Fibroblast of lung (primary cell): ENCODE measurements at regions not wholly inside any gene's neighbourhood (a gene's known extent, or its start where the extent isn't known, plus 50 kb on each side); places are given as distances from the start of the nearest gene placed in this dataset.
A peak's percentile ranks its signal among the peaks of the same experiment; 100 is the strongest.

Source experiments
- DNase-seq, 2 donors: peaks; one replicate each; pipeline versions ENCODE4 v3.0.0 to v3.0.0-alpha.2; 2010; ENCODE audit warnings: low read depth in 2 of 2
- H2AFZ ChIP-seq: 2 replicates; pipeline ENCODE4 v1.5.1; 2012; ENCODE audit warnings: low read length, control low read depth, inconsistent platforms
- H3K27ac ChIP-seq: 2 replicates; pipeline ENCODE4 v1.5.1; 2011; ENCODE audit warnings: low read length, control low read depth; ENCODE audit not compliant: insufficient read depth
- H3K27me3 ChIP-seq: 2 replicates; pipeline ENCODE4 v1.5.1; 2011; ENCODE audit warnings: mild to moderate bottlenecking, low read length; ENCODE audit not compliant: control insufficient read depth, insufficient read depth
- H3K36me3 ChIP-seq: 2 replicates; pipeline ENCODE4 v1.5.1; 2011; ENCODE audit warnings: low read length; ENCODE audit not compliant: control insufficient read depth, insufficient read depth
- H3K4me1 ChIP-seq: 2 replicates; pipeline ENCODE4 v1.5.1; 2011; ENCODE audit warnings: low read length; ENCODE audit not compliant: control insufficient read depth, insufficient read depth; ENCODE audit errors: extremely low read depth
- H3K4me2 ChIP-seq: 2 replicates; pipeline ENCODE4 v1.5.1; 2011; ENCODE audit warnings: low read length, control low read depth; ENCODE audit not compliant: insufficient read depth; ENCODE audit errors: extremely low read depth
- H3K4me3 ChIP-seq, 4 experiments: fragments of 200-600 bp in 1 of 4; sonication (generic) in 1 of 4; replicated peaks in 1 of 4; 2 replicates each; pipeline ENCODE4 v1.5.1; 2011 to 2016; ENCODE audit warnings: low read length in 4 of 4, low read depth in 3 of 4, mild to moderate bottlenecking in 3 of 4, control low read depth in 2 of 4, inconsistent platforms in 1 of 4, mixed read lengths in 1 of 4; ENCODE audit not compliant: insufficient read depth in 1 of 4; ENCODE audit errors: control extremely low read depth in 1 of 4
- H3K79me2 ChIP-seq: 2 replicates; pipeline ENCODE4 v1.5.1; 2012; ENCODE audit warnings: mild to moderate bottlenecking, low read length, inconsistent platforms; ENCODE audit not compliant: control insufficient read depth, insufficient read depth
- H3K9ac ChIP-seq: 2 replicates; pipeline ENCODE4 v1.5.1; 2011; ENCODE audit warnings: mild to moderate bottlenecking, low read length, control low read depth; ENCODE audit not compliant: insufficient read depth
- H3K9me3 ChIP-seq: 2 replicates; pipeline ENCODE4 v1.5.1; 2012; ENCODE audit warnings: low read depth, low read length; ENCODE audit not compliant: control insufficient read depth, insufficient read depth
- H4K20me1 ChIP-seq: 2 replicates; pipeline ENCODE4 v1.5.1; 2011; ENCODE audit warnings: low read length; ENCODE audit not compliant: control insufficient read depth, insufficient read depth; ENCODE audit errors: extremely low read depth
- CTCF ChIP-seq, 2 donors: IDR thresholded peaks in 1 of 2; conservative IDR thresholded peaks in 1 of 2; 1 replicate in 1 of 2; 2 replicates in 1 of 2; pipeline ENCODE4 v1.5.1; 2011 to 2012; ENCODE audit warnings: low read length in 2 of 2, control low read depth in 1 of 2, inconsistent platforms in 1 of 2, low read depth in 1 of 2, mild to moderate bottlenecking in 1 of 2
- EZH2 ChIP-seq: IDR thresholded peaks from 2 replicates; pipeline ENCODE4 v1.5.1; 2012; ENCODE audit warnings: low read length, control low read depth, mild to moderate bottlenecking; ENCODE audit errors: missing control alignments

GRCh38 chr17:63267846-63268245 is 178.3 kb downstream of the CYB561 start:
- no peak overlapping the region for H3K27ac ChIP-seq
- no peaks in the 10 kb centered on the region for H3K36me3 ChIP-seq
- H3K79me2 ChIP-seq, result no peaks in the 10 kb centered on the region
- H3K4me2 ChIP-seq, result no peak overlapping the region
- no peak overlapping the region for H3K4me3 ChIP-seq
- no peak for TF ChIP-seq EZH2
- TF ChIP-seq CTCF (conservative IDR thresholded peaks at IDR 0.05 in 1 of 2, IDR thresholded peaks at IDR 0.05 in 1 of 2; ENCODE audit: low read depth in 1 of 2, low read length in 2 of 2), result no peak
- H3K9me3 ChIP-seq, result no peaks in the 10 kb centered on the region
- DNase-seq, result peak in 1 of 2 donors; percentile 57
- H3K27me3 ChIP-seq, result no peaks in the 10 kb centered on the region
- no peaks in the 10 kb centered on the region for H3K4me1 ChIP-seq
- H4K20me1 ChIP-seq, result no peaks in the 10 kb centered on the region
- no peak overlapping the region for H3K9ac ChIP-seq
- no peak overlapping the region for H2AFZ ChIP-seq

DNA sequence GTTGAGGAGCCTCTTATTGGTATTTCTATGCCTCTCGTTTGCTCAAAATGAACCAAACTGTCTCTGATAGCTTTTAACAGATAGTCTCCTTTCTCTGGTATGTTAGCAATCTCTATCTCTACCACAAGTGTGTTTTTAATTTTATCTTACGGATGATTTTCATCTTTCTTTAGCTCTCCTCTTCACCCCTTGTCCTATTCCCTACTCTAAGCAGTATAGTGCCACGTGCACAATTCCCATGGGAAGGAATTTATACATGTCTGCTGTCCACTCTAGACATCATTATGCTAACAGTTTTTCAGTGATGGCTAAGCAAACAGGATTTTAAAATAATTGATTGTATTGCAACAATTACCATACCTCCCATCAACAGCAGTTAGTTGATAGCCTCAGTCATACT is 177.3 kb downstream of the CYB561 start:
- Histone ChIP-seq H3K27me3 (no peaks in the 10 kb centered on the region), H3K4me3 (no peak overlapping the region), H3K4me1 (peaks cover 3% of the 10 kb centered on the region), H3K4me2 (no peak overlapping the region), H3K79me2 (no peaks in the 10 kb centered on the region), H4K20me1 (no peaks in the 10 kb centered on the region), H3K9ac (no peak overlapping the region), H3K27ac (no peak overlapping the region), H3K9me3 (no peaks in the 10 kb centered on the region), H2AFZ (no peak overlapping the region), H3K36me3 (no peaks in the 10 kb centered on the region)
- TF ChIP-seq CTCF (conservative IDR thresholded peaks at IDR 0.05 in 1 of 2, IDR thresholded peaks at IDR 0.05 in 1 of 2; ENCODE audit: low read depth in 1 of 2, low read length in 2 of 2) (no peak), EZH2 (no peak)
- no peak for DNase-seq

DNA sequence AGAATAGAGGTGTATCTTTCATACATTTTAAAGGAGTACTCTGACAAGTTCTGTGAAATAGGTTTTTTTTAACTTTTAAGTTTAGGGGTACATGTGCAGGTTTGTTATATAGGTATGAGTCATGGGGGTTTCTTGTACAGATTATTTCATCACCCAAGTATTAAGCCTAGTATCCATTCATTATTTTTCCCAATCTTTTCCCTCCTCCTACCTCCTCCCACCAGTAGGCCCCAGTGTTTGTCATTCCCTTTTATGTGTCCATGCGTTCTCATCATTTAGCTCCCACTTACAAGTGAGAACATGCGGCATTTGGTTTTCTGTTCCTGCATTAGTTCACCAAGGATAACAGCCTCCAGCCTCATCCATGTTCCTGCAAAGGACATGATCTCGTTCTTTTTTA is 175.5 kb downstream of the CYB561 start:
- TF ChIP-seq CTCF (conservative IDR thresholded peaks at IDR 0.05 in 1 of 2, IDR thresholded peaks at IDR 0.05 in 1 of 2; ENCODE audit: low read depth in 1 of 2, low read length in 2 of 2), result no peak
- no peak overlapping the region for H3K9ac ChIP-seq
- peaks cover 4% of the 10 kb centered on the region for H3K4me1 ChIP-seq
- H3K79me2 ChIP-seq, result no peaks in the 10 kb centered on the region
- H2AFZ ChIP-seq, result no peak overlapping the region
- no peaks in the 10 kb centered on the region for H3K27me3 ChIP-seq
- H3K4me3 ChIP-seq, result no peak overlapping the region
- no peaks in the 10 kb centered on the region for H4K20me1 ChIP-seq
- H3K4me2 ChIP-seq, result no peak overlapping the region
- H3K36me3 ChIP-seq, result no peaks in the 10 kb centered on the region
- H3K27ac ChIP-seq, result no peak overlapping the region
- no peak for DNase-seq
- H3K9me3 ChIP-seq, result no peaks in the 10 kb centered on the region
